Smooth muscle cell (in vitro differentiated cells): ENCODE measurements at regions not wholly inside any gene's neighbourhood (a gene's known extent, or its start where the extent isn't known, plus 50 kb on each side); places are given as distances from the start of the nearest gene placed in this dataset.

ENCODE experiments used
- DNase-seq: peaks from one replicate; lab custom pipeline; 2025; ENCODE audit not compliant: unreplicated experiment; lab: John Stamatoyannopoulos, UW
- H2AFZ ChIP-seq: fragments of 200-600 bp; sonication (generic); 2 replicates; pipeline ENCODE4 v1.6.0; 2016; ENCODE audit warnings: antibody characterized with exemption, low read depth, mild to moderate bottlenecking
- H3F3A ChIP-seq: fragments of 200-600 bp; sonication (generic); 2 replicates; pipeline ENCODE4 v1.6.0; 2017; ENCODE audit warnings: antibody characterized with exemption, low read depth
- H3K27ac ChIP-seq: fragments of 200-600 bp; sonication (generic); 2 replicates; pipeline ENCODE4 v1.5.1; 2016; ENCODE audit warnings: low read depth, mild to moderate bottlenecking
- H3K27me3 ChIP-seq: fragments of 200-600 bp; sonication (generic); 2 replicates; pipeline ENCODE4 v1.6.1; 2016; ENCODE audit warnings: low read depth, mild to moderate bottlenecking
- H3K36me3 ChIP-seq: fragments of 200-600 bp; sonication (generic); 2 replicates; pipeline ENCODE4 v1.5.1; 2016; ENCODE audit warnings: low read depth
- H3K4me1 ChIP-seq: fragments of 200-600 bp; sonication (generic); 2 replicates; pipeline ENCODE4 v1.5.1; 2016; ENCODE audit warnings: low read depth
- H3K4me2 ChIP-seq: fragments of 200-600 bp; sonication (generic); 2 replicates; pipeline ENCODE4 v1.6.0; 2016; ENCODE audit warnings: mild to moderate bottlenecking
- H3K4me3 ChIP-seq: fragments of 200-600 bp; sonication (generic); 2 replicates; pipeline ENCODE4 v1.5.1; 2016; ENCODE audit warnings: mild to moderate bottlenecking
- H3K79me2 ChIP-seq: fragments of 200-600 bp; sonication (generic); 2 replicates; pipeline ENCODE4 v1.6.0; 2016; ENCODE audit warnings: low read depth, mild to moderate bottlenecking
- H3K9ac ChIP-seq: fragments of 200-600 bp; sonication (generic); 2 replicates; pipeline ENCODE4 v1.6.0; 2016; ENCODE audit warnings: low read depth
- H3K9me3 ChIP-seq: fragments of 200-600 bp; sonication (generic); replicated peaks from 2 replicates; pipeline ENCODE4 v1.5.1; 2016; ENCODE audit warnings: low read depth
- H4K20me1 ChIP-seq: fragments of 200-600 bp; sonication (generic); 2 replicates; pipeline ENCODE4 v1.6.0; 2016; ENCODE audit warnings: low read depth
- CTCF ChIP-seq: fragments of 200-600 bp; sonication (generic); IDR thresholded peaks from 2 replicates; pipeline ENCODE4 v1.5.1; 2017; ENCODE audit warnings: borderline replicate concordance, mild to moderate bottlenecking, antibody characterized with exemption; ENCODE audit not compliant: insufficient read depth, poor library complexity, severe bottlenecking
- WGBS: methylation state at CpG from one replicate; pipeline ENCODE4 v1.1.7; 2016; ENCODE audit warnings: low lambda C conversion rate; 5-methylcytosine and 5-hydroxymethylcytosine counted together

DNA sequence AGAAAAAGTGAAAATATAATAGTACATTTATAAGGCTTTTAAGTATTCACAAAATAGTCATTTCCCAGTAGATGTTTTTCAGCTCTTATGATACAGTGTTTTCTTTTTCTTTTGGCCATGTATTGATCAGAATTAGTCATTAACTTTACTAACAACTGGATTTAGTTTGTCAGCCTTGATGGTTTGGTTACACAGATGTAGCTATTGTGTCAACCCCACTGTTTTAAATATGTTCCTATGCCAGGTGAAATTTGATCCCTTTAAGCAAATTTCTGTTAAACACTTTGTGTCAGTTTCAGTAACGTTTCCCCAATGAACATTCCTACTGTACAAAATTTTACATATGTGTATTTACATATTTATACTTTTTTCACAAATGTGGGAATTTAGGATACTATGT lies 261.5 kb upstream of the STARD13 start:
- H3K27me3 ChIP-seq, result no peaks in the 10 kb centered on the region
- H3K4me2 ChIP-seq, result no peak overlapping the region
- H3K9me3 ChIP-seq, result no peaks in the 10 kb centered on the region
- no peak for TF ChIP-seq CTCF
- H4K20me1 ChIP-seq, result no peaks in the 10 kb centered on the region
- no peak overlapping the region for H3K27ac ChIP-seq
- no peaks in the 10 kb centered on the region for H3K36me3 ChIP-seq
- peaks cover 16% of the 10 kb centered on the region for H3F3A ChIP-seq
- H2AFZ ChIP-seq, result no peak overlapping the region
- no peak overlapping the region for H3K9ac ChIP-seq
- H3K4me3 ChIP-seq, result no peak overlapping the region
- H3K79me2 ChIP-seq, result no peaks in the 10 kb centered on the region
- H3K4me1 ChIP-seq, result peaks cover 12% of the 10 kb centered on the region
- DNase-seq, result no peak
- WGBS, result 59% methylated on average over 1 of the region's 1 CpG

DNA sequence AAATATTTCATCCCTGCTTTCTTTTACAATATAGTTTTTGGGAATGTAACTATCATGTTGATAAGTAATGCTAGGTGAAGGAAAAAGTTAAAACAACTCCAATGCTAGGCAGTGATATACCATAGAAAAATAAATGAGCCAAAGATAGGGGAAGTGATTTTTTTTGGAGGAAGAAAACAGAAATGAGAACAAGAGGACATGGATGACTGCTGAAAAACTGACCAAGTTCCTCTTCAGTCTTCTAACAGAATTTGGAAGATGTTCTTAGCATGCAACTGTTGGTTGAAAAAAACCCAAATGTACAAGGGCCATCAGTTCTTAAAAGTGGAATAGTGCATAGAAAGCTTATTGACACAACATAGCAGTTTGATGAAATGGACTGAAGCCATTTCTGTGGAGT lies 262.5 kb upstream of the STARD13 start:
- no peak overlapping the region for H2AFZ ChIP-seq
- H3K4me3 ChIP-seq, result no peak overlapping the region
- no peak for DNase-seq
- H3F3A ChIP-seq, result peaks cover 15% of the 10 kb centered on the region
- peaks cover 11% of the 10 kb centered on the region for H3K4me1 ChIP-seq
- H3K79me2 ChIP-seq, result no peaks in the 10 kb centered on the region
- H3K9ac ChIP-seq, result no peak overlapping the region
- no peaks in the 10 kb centered on the region for H3K27me3 ChIP-seq
- H3K9me3 ChIP-seq, result no peaks in the 10 kb centered on the region
- H4K20me1 ChIP-seq, result no peaks in the 10 kb centered on the region
- H3K4me2 ChIP-seq, result no peak overlapping the region
- no peak for TF ChIP-seq CTCF
- H3K27ac ChIP-seq, result no peak overlapping the region
- H3K36me3 ChIP-seq, result no peaks in the 10 kb centered on the region

DNA sequence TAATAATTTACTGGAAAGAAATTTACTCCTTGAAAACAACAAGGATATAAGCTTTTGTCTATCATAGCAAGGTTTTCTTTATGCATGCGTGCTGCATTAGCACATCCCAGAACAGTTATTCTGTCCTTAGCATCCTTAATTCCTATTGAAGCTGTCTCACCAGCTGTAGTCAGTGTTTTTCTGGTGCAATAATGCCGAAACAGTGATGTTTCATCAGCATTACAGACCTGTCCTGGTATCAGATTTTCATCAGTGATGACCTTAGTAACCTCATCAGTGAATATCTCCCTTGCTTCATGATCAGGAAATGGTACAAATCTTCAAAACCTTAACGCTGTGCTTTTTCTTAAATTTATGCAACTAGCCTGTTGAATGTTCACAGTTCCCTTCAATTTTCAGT lies 264.7 kb upstream of the STARD13 start:
- H4K20me1 ChIP-seq, result no peaks in the 10 kb centered on the region
- H3K4me3 ChIP-seq, result no peak overlapping the region
- TF ChIP-seq CTCF, result no peak
- H3K36me3 ChIP-seq, result no peaks in the 10 kb centered on the region
- H2AFZ ChIP-seq, result no peak overlapping the region
- WGBS, result 89% methylated on average over 3 of the region's 3 CpGs
- no peaks in the 10 kb centered on the region for H3F3A ChIP-seq
- DNase-seq, result no peak
- H3K79me2 ChIP-seq, result no peaks in the 10 kb centered on the region
- no peak overlapping the region for H3K27ac ChIP-seq
- no peaks in the 10 kb centered on the region for H3K9me3 ChIP-seq
- H3K27me3 ChIP-seq, result no peaks in the 10 kb centered on the region
- no peak overlapping the region for H3K9ac ChIP-seq
- no peak overlapping the region for H3K4me2 ChIP-seq
- H3K4me1 ChIP-seq, result no peaks in the 10 kb centered on the region

DNA sequence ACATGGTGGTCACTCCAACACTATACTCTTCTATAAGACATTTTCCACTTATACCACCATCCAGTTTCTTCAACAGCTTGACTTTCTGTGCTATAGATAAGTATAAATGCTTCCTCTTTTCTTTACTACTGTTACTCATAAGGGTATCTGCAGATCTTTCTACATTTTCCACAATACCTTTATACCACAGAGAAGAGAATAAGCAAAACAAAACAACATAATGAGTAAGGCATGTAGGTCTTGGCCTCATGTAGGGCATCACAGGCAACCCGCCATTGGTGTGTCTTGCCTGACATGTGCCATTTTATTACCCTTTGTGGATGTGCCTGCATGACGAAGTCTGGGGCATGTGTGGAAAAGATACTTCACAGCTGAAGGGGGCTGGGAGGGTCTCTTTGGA lies 265.3 kb upstream of the STARD13 start:
- no peak overlapping the region for H3K4me2 ChIP-seq
- H3K27me3 ChIP-seq, result no peaks in the 10 kb centered on the region
- no peaks in the 10 kb centered on the region for H3F3A ChIP-seq
- DNase-seq, result no peak
- WGBS, result 89% methylated on average over 2 of the region's 2 CpGs
- H2AFZ ChIP-seq, result no peak overlapping the region
- H3K9me3 ChIP-seq, result no peaks in the 10 kb centered on the region
- no peak for TF ChIP-seq CTCF
- no peak overlapping the region for H3K4me3 ChIP-seq
- no peaks in the 10 kb centered on the region for H3K79me2 ChIP-seq
- H3K9ac ChIP-seq, result no peak overlapping the region
- H3K4me1 ChIP-seq, result no peaks in the 10 kb centered on the region
- H4K20me1 ChIP-seq, result no peaks in the 10 kb centered on the region
- no peaks in the 10 kb centered on the region for H3K36me3 ChIP-seq
- H3K27ac ChIP-seq, result no peak overlapping the region
